GM12872 (cell line): ENCODE measurements at regions not wholly inside any gene's neighbourhood (a gene's known extent, or its start where the extent isn't known, plus 50 kb on each side); places are given as distances from the start of the nearest gene placed in this dataset.

Source experiments
- TF ChIP-seq, protein P1 (sequence below): IDR thresholded peaks from 3 replicates; pipeline ENCODE4 v1.5.1; 2011; ENCODE audit warnings: low read depth, mild to moderate bottlenecking, low read length, moderate library complexity; ENCODE audit not compliant: insufficient read depth

- TF ChIP-seq, protein P1, sequence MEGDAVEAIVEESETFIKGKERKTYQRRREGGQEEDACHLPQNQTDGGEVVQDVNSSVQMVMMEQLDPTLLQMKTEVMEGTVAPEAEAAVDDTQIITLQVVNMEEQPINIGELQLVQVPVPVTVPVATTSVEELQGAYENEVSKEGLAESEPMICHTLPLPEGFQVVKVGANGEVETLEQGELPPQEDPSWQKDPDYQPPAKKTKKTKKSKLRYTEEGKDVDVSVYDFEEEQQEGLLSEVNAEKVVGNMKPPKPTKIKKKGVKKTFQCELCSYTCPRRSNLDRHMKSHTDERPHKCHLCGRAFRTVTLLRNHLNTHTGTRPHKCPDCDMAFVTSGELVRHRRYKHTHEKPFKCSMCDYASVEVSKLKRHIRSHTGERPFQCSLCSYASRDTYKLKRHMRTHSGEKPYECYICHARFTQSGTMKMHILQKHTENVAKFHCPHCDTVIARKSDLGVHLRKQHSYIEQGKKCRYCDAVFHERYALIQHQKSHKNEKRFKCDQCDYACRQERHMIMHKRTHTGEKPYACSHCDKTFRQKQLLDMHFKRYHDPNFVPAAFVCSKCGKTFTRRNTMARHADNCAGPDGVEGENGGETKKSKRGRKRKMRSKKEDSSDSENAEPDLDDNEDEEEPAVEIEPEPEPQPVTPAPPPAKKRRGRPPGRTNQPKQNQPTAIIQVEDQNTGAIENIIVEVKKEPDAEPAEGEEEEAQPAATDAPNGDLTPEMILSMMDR = no peak
These were observed 985.2 kb upstream of the SEMA6D start for GRCh38 chr15:46732060-46732459.

DNA sequence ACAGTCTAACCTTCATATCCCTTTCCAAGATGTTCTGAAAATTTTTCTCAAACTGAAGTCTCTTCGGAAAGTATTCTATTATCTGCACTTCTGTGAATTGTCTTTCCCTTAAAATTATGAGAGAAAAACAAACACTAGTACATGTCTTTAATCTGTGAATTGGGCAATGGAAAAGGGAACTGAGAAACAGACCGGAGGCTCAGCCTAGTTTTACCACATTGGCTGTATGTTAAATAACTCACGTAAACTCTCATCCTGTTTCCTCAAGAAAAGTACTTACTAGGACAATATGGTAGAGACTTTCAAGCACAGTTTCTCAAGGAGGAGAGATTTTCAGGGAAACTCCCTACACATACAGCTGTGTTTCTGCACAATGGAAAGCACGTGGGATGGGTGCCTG lies 982.2 kb upstream of the SEMA6D start:
- TF ChIP-seq, protein P1 = no peak

DNA sequence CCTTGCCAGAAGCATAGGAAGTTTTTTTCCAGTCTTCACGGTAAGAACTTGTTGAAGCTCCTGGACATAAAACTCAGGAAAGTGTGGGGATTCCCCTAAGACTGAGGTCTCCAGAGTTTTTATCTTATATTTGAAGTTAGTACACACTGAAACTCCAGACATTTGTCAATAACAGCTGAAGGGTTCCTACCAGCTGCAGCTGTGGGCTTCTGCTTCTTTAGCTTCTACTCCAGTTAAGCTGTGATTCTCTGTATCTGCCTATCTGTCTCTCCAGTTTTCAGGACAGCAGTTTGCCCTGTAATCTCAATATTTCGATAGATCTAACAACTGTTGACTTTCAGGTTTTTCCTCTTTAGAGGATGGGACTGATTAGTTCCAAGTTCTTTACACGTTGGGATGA lies 966.0 kb upstream of the SEMA6D start:
- TF ChIP-seq, protein P1 = no peak

DNA sequence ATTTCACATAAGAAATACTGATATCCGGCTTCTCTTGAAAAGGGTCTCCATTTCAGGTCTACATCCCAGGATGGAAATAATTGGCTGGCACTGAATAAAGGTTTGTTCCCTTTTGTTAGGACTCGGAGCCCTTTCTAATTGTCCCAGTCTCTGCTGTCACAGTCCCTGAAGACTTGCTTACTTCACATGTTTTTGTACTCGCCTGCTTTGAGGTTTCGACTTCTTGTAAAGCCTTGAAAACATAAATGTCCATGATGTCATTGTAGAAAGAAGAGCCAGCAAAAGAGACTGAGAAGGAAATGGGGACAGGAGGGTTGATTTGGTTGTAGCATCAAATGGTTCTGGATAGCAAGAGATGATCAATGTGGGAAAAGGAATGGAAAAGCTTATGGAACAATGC lies 963.4 kb upstream of the SEMA6D start:
- TF ChIP-seq, protein P1 = no peak

- TF ChIP-seq, protein P1 = no peak
These were observed 954.2 kb upstream of the SEMA6D start for GRCh38 chr15:46763091-46763490.

DNA sequence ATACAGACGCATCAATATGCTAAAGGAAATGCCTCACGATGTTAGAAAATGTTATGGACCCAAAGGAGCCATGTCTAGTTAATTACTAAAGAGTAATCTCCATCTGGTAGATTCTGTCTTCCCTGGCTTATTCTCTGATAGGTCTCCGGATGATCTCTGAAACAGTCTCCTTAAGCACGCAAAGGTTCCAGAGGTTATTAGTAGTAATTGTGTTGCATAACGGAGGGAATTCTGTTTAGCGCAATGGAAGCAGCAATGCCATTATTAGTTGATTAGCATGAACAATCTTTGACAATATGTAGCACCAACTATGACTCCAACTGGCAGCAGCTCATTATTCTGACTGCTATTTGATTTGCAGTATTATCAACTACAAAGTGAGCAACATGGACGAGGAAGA lies 952.5 kb upstream of the SEMA6D start:
- TF ChIP-seq, protein P1 = no peak

GRCh38 chr15:46766021-46766420 lies 951.3 kb upstream of the SEMA6D start:
- TF ChIP-seq, protein P1 = no peak

DNA sequence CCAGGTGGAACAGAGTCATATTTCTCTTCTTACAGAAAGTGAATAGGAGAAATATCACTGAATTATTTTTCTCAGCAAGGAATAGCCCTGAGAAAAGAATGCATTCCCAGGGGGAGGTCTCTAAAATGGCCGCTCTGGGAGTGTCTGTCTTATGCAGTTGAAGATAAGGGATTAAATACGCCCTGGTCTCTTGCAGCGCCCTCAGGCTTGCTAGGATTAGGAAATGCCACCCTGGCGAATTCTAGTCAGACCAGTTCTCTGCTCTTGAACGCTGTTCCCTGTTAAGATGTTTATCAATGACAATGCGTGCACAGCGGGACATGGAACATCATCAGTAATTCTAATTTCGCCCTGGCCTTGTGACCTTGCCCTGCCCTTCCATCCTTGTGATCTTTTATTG lies 949.0 kb upstream of the SEMA6D start:
- TF ChIP-seq, protein P1 = no peak
